Urothelium cell line (cell line): ENCODE measurements at regions not wholly inside any gene's neighbourhood (a gene's known extent, or its start where the extent isn't known, plus 50 kb on each side); places are given as distances from the start of the nearest gene placed in this dataset.

ENCODE experiments used
- DNase-seq: peaks from one replicate; pipeline ENCODE4 v3.0.0; 2011; ENCODE audit warnings: low spot score, mixed read lengths
- FAIRE-seq: peaks from 2 replicates; lab custom pipeline; 2011; peaks lifted over from hg19 to GRCh38; lab: Jason Lieb, UNC

- no peak for FAIRE-seq
- DNase-seq, result peak; percentile 43
Measured at GRCh38 chr5:82387001-82387818, 109.1 kb upstream of the RPS23 start.

GRCh38 chr5:82386576-82386975 is 108.4 kb upstream of the RPS23 start:
- no peak for FAIRE-seq

GRCh38 chr5:82384034-82384750 is 106.0 kb upstream of the RPS23 start:
- no peak for FAIRE-seq
- no peak for DNase-seq

More at GRCh38 chr5:82386576-82386975, 108.4 kb upstream of the RPS23 start:
- DNase-seq, result peak; percentile 21

- DNase-seq (no peak), FAIRE-seq (no peak)
Measured at GRCh38 chr5:82381591-82381990, 103.4 kb upstream of the RPS23 start.

GRCh38 chr5:82376307-82376706 is 98.2 kb upstream of the RPS23 start:
- DNase-seq (no peak), FAIRE-seq (no peak)

- no peak for DNase-seq
- no peak for FAIRE-seq
Measured at GRCh38 chr5:82375488-82376244, 97.5 kb upstream of the RPS23 start.

GRCh38 chr5:82374637-82375036 is 96.5 kb upstream of the RPS23 start:
- FAIRE-seq (no peak), DNase-seq (no peak)

- FAIRE-seq (no peak), DNase-seq (no peak)
Measured at GRCh38 chr5:82367930-82368329, 89.8 kb upstream of the RPS23 start.

- peak; percentile 65 for DNase-seq
- FAIRE-seq, result peak; percentile 44
Measured at GRCh38 chr5:82365744-82366228, 87.6 kb upstream of the RPS23 start.

- FAIRE-seq (no peak), DNase-seq (no peak)
Measured at GRCh38 chr5:82365026-82365425, 86.9 kb upstream of the RPS23 start.

GRCh38 chr5:82364497-82364896 is 86.3 kb upstream of the RPS23 start:
- FAIRE-seq (no peak), DNase-seq (no peak)

- no peak for FAIRE-seq
- DNase-seq, result no peak
Measured at GRCh38 chr5:82363524-82363923, 85.4 kb upstream of the RPS23 start.

- FAIRE-seq, result no peak
- DNase-seq, result no peak
Measured at GRCh38 chr5:82362636-82363035, 84.5 kb upstream of the RPS23 start.

- FAIRE-seq (no peak), DNase-seq (no peak)
Measured at GRCh38 chr5:82360022-82360421, 81.9 kb upstream of the RPS23 start.

GRCh38 chr5:82359272-82359671 is 81.1 kb upstream of the RPS23 start:
- no peak for DNase-seq
- no peak for FAIRE-seq

- DNase-seq, result no peak
- FAIRE-seq, result no peak
Measured at GRCh38 chr5:82358457-82358856, 80.3 kb upstream of the RPS23 start.

- DNase-seq (peak; percentile 85), FAIRE-seq (peak; percentile 30)
Measured at GRCh38 chr5:82356808-82357671, 78.9 kb upstream of the RPS23 start.

- FAIRE-seq (no peak), DNase-seq (no peak)
Measured at GRCh38 chr5:82356021-82356420, 77.9 kb upstream of the RPS23 start.

GRCh38 chr5:82355496-82355895 is 77.3 kb upstream of the RPS23 start:
- no peak for DNase-seq
- FAIRE-seq, result no peak

- DNase-seq (no peak), FAIRE-seq (no peak)
Measured at GRCh38 chr5:82355053-82355452, 76.9 kb upstream of the RPS23 start.
